ENCODE measurements at regions not wholly inside any gene's neighbourhood (a gene's known extent, or its start where the extent isn't known, plus 50 kb on each side); places are given as distances from the start of the nearest gene placed in this dataset.

DNA sequence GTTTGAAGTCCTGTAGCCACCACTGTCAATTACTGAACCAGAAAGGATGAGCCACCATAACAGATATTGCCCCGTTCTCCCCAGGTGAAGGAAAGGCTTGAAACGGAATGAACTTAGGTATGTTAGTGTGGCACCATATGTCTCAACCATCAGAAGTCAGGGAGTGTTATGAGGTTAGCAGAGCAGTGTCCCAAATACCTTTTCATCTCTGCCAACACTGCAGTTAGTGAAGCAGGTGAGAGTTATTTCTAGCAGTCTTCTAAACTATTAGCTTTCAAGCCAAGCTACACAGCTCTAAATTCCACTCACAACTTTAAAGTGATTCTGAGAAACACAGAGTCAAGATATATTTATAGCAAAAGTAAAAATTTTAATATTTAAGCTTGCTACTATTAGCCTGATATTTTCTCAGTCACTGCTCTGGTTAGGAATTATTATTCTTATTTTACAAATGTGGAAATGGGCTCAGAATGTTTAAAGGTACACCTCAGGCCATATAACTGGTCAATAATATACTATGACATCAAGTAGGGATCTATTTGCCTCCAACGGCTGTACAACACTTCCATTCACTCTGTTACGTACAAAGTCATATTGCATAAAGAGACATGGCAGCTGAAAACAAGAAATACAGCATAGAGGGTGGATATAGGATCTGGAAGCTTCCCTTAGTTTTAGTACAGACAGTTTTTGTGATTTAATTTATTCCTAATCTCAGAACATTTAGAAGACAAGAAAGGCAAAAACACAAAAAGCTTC lies 1527.1 kb upstream of the PRR20A start:
- DNase-seq (ENCODE audit: low read depth), result no peak
- H3K4me3 ChIP-seq (ENCODE audit: low read depth, low read length), result no peak overlapping the region
- TF ChIP-seq, protein P1, sequence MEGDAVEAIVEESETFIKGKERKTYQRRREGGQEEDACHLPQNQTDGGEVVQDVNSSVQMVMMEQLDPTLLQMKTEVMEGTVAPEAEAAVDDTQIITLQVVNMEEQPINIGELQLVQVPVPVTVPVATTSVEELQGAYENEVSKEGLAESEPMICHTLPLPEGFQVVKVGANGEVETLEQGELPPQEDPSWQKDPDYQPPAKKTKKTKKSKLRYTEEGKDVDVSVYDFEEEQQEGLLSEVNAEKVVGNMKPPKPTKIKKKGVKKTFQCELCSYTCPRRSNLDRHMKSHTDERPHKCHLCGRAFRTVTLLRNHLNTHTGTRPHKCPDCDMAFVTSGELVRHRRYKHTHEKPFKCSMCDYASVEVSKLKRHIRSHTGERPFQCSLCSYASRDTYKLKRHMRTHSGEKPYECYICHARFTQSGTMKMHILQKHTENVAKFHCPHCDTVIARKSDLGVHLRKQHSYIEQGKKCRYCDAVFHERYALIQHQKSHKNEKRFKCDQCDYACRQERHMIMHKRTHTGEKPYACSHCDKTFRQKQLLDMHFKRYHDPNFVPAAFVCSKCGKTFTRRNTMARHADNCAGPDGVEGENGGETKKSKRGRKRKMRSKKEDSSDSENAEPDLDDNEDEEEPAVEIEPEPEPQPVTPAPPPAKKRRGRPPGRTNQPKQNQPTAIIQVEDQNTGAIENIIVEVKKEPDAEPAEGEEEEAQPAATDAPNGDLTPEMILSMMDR (conservative IDR thresholded peaks at IDR 0.05; ENCODE audit: low read depth, low read length), result no peak

DNA sequence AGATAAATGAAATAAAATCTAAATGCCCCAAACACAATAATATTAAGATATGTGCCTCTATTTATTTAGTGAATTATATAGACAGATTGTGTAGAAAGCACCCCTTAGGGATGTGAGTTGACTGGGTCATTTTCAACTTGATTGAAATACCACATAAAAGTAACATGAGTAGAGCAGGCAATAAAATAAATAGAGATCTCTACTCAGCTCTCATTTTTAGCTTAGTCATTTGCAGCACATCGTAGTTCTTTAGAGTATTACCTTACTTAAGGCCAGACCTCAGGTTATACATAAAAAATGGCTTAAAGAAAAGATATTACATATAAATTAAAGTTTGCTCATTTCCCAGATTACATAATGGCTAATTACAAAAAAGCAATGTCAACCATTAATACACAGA lies 1525.6 kb upstream of the PRR20A start:
- TF ChIP-seq, protein P1 (conservative IDR thresholded peaks at IDR 0.05; ENCODE audit: low read depth, low read length), result no peak
- no peak for DNase-seq (ENCODE audit: low read depth)
- no peak overlapping the region for H3K4me3 ChIP-seq (ENCODE audit: low read depth, low read length)

GRCh38 chr13:55617241-55617640 lies 1523.5 kb upstream of the PRR20A start:
- TF ChIP-seq, protein P1 (conservative IDR thresholded peaks at IDR 0.05; ENCODE audit: low read depth, low read length), result no peak
- DNase-seq (ENCODE audit: low read depth), result no peak
- H3K4me3 ChIP-seq (ENCODE audit: low read depth, low read length), result no peak overlapping the region

- no peak overlapping the region for H3K4me3 ChIP-seq (ENCODE audit: low read depth, low read length)
- TF ChIP-seq, protein P1 (conservative IDR thresholded peaks at IDR 0.05; ENCODE audit: low read depth, low read length), result no peak
- no peak for DNase-seq (ENCODE audit: low read depth)
Observed at GRCh38 chr13:55627221-55627620, 1513.5 kb upstream of the PRR20A start.

GRCh38 chr13:55632402-55632801 lies 1508.3 kb upstream of the PRR20A start:
- no peak overlapping the region for H3K4me3 ChIP-seq (ENCODE audit: low read depth, low read length)
- TF ChIP-seq, protein P1 (conservative IDR thresholded peaks at IDR 0.05; ENCODE audit: low read depth, low read length), result no peak
- DNase-seq (ENCODE audit: low read depth), result no peak

- TF ChIP-seq, protein P1 (conservative IDR thresholded peaks at IDR 0.05; ENCODE audit: low read depth, low read length), result no peak
- H3K4me3 ChIP-seq (ENCODE audit: low read depth, low read length), result no peak overlapping the region
- DNase-seq (ENCODE audit: low read depth), result no peak
Observed at GRCh38 chr13:55649485-55649884, 1491.2 kb upstream of the PRR20A start.

DNA sequence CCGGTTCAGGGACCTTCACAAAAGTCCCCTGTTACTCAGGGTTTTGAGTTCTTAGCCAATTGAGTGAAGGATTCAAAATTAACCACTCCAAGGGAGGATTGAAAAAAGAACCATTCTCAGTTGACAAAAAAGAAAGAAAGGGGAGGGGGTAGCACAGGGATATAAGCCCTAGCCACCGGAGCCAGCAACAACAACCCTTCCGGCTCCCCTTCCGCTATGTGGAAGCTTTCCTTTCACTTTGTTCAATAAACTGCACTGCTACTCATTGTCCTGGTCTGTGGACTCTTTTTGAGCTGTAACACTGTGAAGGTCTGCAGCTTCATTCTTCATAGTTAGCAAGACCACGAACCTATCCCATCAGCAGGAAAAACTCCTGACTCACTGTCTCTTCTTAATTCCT lies 1488.1 kb upstream of the PRR20A start:
- DNase-seq (ENCODE audit: low read depth), result no peak
- TF ChIP-seq, protein P1 (conservative IDR thresholded peaks at IDR 0.05; ENCODE audit: low read depth, low read length), result no peak
- no peak overlapping the region for H3K4me3 ChIP-seq (ENCODE audit: low read depth, low read length)
